GM12874 (cell line): ENCODE measurements at regions not wholly inside any gene's neighbourhood (a gene's known extent, or its start where the extent isn't known, plus 50 kb on each side); places are given as distances from the start of the nearest gene placed in this dataset.

Source experiments
- TF ChIP-seq, protein P1 (sequence below): IDR thresholded peaks from 2 replicates; pipeline ENCODE4 v1.5.1; 2011; ENCODE audit warnings: low read depth, mild to moderate bottlenecking, control low read depth, low read length, moderate library complexity; ENCODE audit not compliant: insufficient read depth

- TF ChIP-seq, protein P1, sequence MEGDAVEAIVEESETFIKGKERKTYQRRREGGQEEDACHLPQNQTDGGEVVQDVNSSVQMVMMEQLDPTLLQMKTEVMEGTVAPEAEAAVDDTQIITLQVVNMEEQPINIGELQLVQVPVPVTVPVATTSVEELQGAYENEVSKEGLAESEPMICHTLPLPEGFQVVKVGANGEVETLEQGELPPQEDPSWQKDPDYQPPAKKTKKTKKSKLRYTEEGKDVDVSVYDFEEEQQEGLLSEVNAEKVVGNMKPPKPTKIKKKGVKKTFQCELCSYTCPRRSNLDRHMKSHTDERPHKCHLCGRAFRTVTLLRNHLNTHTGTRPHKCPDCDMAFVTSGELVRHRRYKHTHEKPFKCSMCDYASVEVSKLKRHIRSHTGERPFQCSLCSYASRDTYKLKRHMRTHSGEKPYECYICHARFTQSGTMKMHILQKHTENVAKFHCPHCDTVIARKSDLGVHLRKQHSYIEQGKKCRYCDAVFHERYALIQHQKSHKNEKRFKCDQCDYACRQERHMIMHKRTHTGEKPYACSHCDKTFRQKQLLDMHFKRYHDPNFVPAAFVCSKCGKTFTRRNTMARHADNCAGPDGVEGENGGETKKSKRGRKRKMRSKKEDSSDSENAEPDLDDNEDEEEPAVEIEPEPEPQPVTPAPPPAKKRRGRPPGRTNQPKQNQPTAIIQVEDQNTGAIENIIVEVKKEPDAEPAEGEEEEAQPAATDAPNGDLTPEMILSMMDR = no peak
Measured at GRCh38 chr13:70616847-70617246, 508.6 kb upstream of the KLHL1 start.

- TF ChIP-seq, protein P1 = no peak
Measured at GRCh38 chr13:70613295-70613694, 505.0 kb upstream of the KLHL1 start.

DNA sequence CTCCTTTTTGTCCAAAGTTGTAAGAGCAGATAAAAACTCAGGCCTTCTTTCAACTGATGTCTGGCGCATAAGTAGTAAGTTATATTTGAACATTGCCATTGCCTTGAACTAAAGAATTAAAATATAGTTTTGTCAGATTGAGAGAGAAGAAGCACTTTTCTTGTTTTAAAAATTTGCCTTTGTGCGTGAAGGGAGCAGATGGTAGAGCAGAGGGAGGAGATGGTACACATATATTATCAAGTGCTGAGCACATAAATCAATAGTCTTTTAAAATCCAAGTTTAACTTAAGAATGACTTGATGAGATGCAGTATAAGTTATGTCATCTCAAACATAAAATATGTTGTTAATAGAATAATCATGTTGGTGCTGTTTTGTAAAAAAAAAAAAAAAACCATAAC is 504.6 kb upstream of the KLHL1 start:
- TF ChIP-seq, protein P1 = no peak

DNA sequence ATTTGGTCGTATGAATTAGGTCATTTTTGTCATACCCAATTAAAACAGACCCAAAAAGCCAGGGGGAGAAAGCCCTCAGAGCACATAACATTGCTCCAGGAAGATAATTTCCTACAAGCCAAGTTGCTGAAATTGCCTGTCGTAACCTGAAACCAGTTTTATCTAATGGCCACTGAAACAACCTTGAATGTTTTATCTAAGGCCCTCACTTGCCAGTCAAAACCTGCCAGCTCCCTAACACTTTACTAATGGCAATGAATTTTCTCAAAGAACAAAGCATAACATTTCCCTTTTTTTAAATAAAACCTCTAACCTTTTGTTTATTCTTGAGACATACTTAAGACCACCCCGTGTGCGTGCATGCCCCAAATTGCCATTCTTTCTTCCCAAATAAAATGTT is 496.2 kb upstream of the KLHL1 start:
- TF ChIP-seq, protein P1 = no peak

- TF ChIP-seq, protein P1 = no peak
Measured at GRCh38 chr13:70593716-70594115, 485.5 kb upstream of the KLHL1 start.

DNA sequence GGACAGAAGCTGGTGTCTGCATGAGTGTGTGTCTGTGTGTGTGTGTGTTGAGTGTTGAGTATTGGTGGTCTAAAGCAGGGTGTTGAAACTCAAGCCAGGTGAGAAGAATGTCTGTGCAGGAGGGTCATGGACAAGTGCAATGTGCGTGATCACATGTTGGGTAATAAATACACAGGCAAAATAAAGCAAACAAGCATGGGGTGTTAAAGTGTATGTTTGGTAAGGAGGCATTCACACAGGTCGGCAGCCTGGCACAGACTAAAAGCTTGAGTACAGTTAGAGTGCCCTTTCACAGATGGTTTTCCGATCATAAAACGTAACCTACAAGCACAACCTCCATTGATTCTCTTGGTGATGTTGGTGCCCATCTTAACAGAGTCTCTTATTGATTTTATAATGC is 476.9 kb upstream of the KLHL1 start:
- TF ChIP-seq, protein P1 = no peak

DNA sequence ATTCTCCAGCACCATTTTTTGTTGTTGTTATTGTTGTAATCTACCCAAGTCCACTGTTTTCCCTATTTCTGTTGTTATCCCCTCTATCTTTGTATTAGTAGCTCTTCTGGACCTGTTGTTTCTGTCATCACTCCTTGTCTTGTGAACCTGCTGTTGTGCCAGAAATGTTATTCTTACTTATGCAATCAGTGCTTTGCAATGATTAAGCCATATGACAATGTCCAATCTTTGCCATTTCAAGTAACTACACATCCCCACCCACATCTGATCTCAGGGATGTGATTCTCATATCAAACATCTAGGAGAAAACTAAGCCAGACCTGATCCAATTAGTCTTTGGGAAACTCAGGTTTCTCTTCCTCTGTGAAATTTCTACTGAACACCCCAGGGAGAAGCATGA is 472.6 kb upstream of the KLHL1 start:
- TF ChIP-seq, protein P1 = no peak

DNA sequence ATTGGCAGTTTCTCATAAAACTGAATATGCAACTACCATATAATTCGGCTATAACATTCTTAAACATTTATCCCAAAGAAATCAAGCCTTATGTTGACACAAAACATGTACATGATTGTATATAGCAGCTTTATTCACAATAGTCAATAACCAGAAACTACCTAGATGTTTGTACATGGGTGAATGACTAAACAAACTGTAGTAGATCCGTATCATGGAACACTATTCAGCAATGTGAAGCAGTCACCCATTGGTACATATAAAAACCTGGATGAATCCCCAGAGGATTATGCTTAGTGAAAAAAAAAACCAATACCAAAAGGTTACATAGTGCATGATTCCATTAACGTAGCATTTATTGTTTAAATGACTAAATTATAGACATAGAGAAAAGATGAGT is 471.7 kb upstream of the KLHL1 start:
- TF ChIP-seq, protein P1 = no peak
